Mesenchymal stem cell (in vitro differentiated cells and primary cell): ENCODE measurements at regions not wholly inside any gene's neighbourhood (a gene's known extent, or its start where the extent isn't known, plus 50 kb on each side); places are given as distances from the start of the nearest gene placed in this dataset.

Source experiments
- DNase-seq: peaks from one replicate; pipeline ENCODE4 v3.0.0-alpha.2; 2013
- H2AFZ ChIP-seq: one replicate; pipeline ENCODE4 v1.6.1; 2013; ENCODE audit warnings: low read depth, mild to moderate bottlenecking, control low read depth, inconsistent platforms, low read length, moderate library complexity
- H2AK5ac ChIP-seq: 2 replicates; pipeline ENCODE4 v1.6.1; 2013; ENCODE audit warnings: low read length, moderate library complexity, mild to moderate bottlenecking, inconsistent platforms; ENCODE audit not compliant: severe bottlenecking
- H2BK120ac ChIP-seq: one replicate; pipeline ENCODE4 v1.6.1; 2013; ENCODE audit warnings: low read depth, mild to moderate bottlenecking, inconsistent platforms, low read length, moderate library complexity
- H2BK12ac ChIP-seq, 2 experiments: one replicate each; pipeline ENCODE4 v1.6.1; 2013; ENCODE audit warnings: inconsistent platforms in 2 of 2, low read length in 2 of 2, mild to moderate bottlenecking in 2 of 2, moderate library complexity in 2 of 2, control low read depth in 1 of 2
- H2BK15ac ChIP-seq: one replicate; pipeline ENCODE4 v1.6.1; 2013; ENCODE audit warnings: mild to moderate bottlenecking, low read depth, inconsistent platforms; ENCODE audit not compliant: poor library complexity, severe bottlenecking
- H2BK5ac ChIP-seq: 2 replicates; pipeline ENCODE4 v1.6.1; 2013; ENCODE audit warnings: low read depth, mild to moderate bottlenecking, low read length, control low read depth, inconsistent platforms; ENCODE audit not compliant: poor library complexity, severe bottlenecking
- H3K14ac ChIP-seq, 2 experiments: one replicate each; pipeline ENCODE4 v1.6.1; 2013; ENCODE audit warnings: inconsistent platforms in 2 of 2, low read length in 2 of 2, control low read depth in 1 of 2, mild to moderate bottlenecking in 1 of 2, moderate library complexity in 1 of 2
- H3K18ac ChIP-seq, 2 experiments: one replicate each; pipeline ENCODE4 v1.6.1; 2013; ENCODE audit warnings: inconsistent platforms in 2 of 2, low read length in 2 of 2, control low read depth in 1 of 2, low read depth in 1 of 2, mild to moderate bottlenecking in 1 of 2
- H3K23ac ChIP-seq, 2 experiments: one replicate each; pipeline ENCODE4 v1.6.1; 2013; ENCODE audit warnings: inconsistent platforms in 2 of 2, low read length in 2 of 2, mild to moderate bottlenecking in 2 of 2, moderate library complexity in 2 of 2, control low read depth in 1 of 2
- H3K27ac ChIP-seq: 2 replicates; pipeline ENCODE4 v1.5.1; 2013; ENCODE audit warnings: mild to moderate bottlenecking, moderate library complexity, low read length, control low read depth, inconsistent platforms; ENCODE audit not compliant: poor library complexity, severe bottlenecking
- H3K27me3 ChIP-seq, 2 experiments: 2 replicates each; pipeline versions ENCODE4 v1.6.1 to v1.7.0; 2013; ENCODE audit warnings: low read length in 2 of 2, mild to moderate bottlenecking in 2 of 2, moderate library complexity in 2 of 2, control low read depth in 1 of 2, inconsistent platforms in 1 of 2; ENCODE audit not compliant: control insufficient read depth in 1 of 2, insufficient read depth in 1 of 2
- H3K36me3 ChIP-seq, 2 experiments: 2 replicates each; pipeline versions ENCODE4 v1.6.1 to v1.7.0; 2013; ENCODE audit warnings: low read length in 2 of 2, control low read depth in 1 of 2, inconsistent platforms in 1 of 2, low read depth in 1 of 2, mild to moderate bottlenecking in 1 of 2; ENCODE audit not compliant: insufficient read depth in 2 of 2, control insufficient read depth in 1 of 2
- H3K4ac ChIP-seq, 2 experiments: one replicate each; pipeline ENCODE4 v1.6.1; 2013; ENCODE audit warnings: inconsistent platforms in 2 of 2, low read length in 2 of 2, mild to moderate bottlenecking in 2 of 2, moderate library complexity in 2 of 2, control low read depth in 1 of 2, low read depth in 1 of 2
- H3K4me1 ChIP-seq: 2 replicates; pipeline ENCODE4 v1.6.1; 2013; ENCODE audit warnings: low read depth, low read length, control low read depth; ENCODE audit not compliant: control insufficient read depth, insufficient read depth
- H3K4me2 ChIP-seq: 2 replicates; pipeline ENCODE4 v1.6.1; 2013; ENCODE audit warnings: low read length, mild to moderate bottlenecking, inconsistent platforms; ENCODE audit not compliant: poor library complexity, severe bottlenecking
- H3K4me3 ChIP-seq, 2 experiments: 2 replicates each; pipeline versions ENCODE4 v1.5.1 to v1.7.0; 2013; ENCODE audit warnings: low read length in 2 of 2, mild to moderate bottlenecking in 2 of 2, control low read depth in 1 of 2, low read depth in 1 of 2; ENCODE audit not compliant: insufficient read depth in 1 of 2
- H3K79me1 ChIP-seq: replicated peaks from 2 replicates; pipeline ENCODE4 v1.6.1; 2013; ENCODE audit warnings: mild to moderate bottlenecking, control low read depth, low read length, inconsistent platforms; ENCODE audit not compliant: poor library complexity, severe bottlenecking
- H3K9ac ChIP-seq: 2 replicates; pipeline ENCODE4 v1.7.0; 2013; ENCODE audit warnings: mild to moderate bottlenecking, low read length, moderate library complexity
- H3K9me3 ChIP-seq: 2 replicates; pipeline ENCODE4 v1.7.0; 2013; ENCODE audit warnings: mild to moderate bottlenecking, low read length; ENCODE audit not compliant: control insufficient read depth
- H4K8ac ChIP-seq: one replicate; pipeline ENCODE4 v1.6.1; 2013; ENCODE audit warnings: inconsistent platforms, mild to moderate bottlenecking, low read length, moderate library complexity
- H4K91ac ChIP-seq: one replicate; pipeline ENCODE4 v1.6.1; 2013; ENCODE audit warnings: mild to moderate bottlenecking, low read length, inconsistent platforms
- WGBS: methylation state at CpG from one replicate; pipeline ENCODE4 v1.1.7; 2013; ENCODE audit warnings: mixed read lengths; 5-methylcytosine and 5-hydroxymethylcytosine counted together

- Histone ChIP-seq H3K4me3 (no peak overlapping the region), H2BK12ac (no peak overlapping the region), H2BK15ac (no peak overlapping the region), H3K36me3 (no peaks in the 10 kb centered on the region), H3K27me3 (no peaks in the 10 kb centered on the region), H2BK5ac (no peak overlapping the region), H3K4me1 (no peaks in the 10 kb centered on the region), H4K91ac (no peak overlapping the region), H3K9me3 (no peaks in the 10 kb centered on the region), H2BK120ac (no peak overlapping the region), H3K4me2 (no peak overlapping the region), H3K27ac (no peak overlapping the region), H3K23ac (no peak overlapping the region), H2AFZ (no peak overlapping the region), H4K8ac (no peak overlapping the region), H3K4ac (no peak overlapping the region), H2AK5ac (no peak overlapping the region), H3K9ac (no peak overlapping the region), H3K14ac (no peak overlapping the region), H3K79me1 (no peaks in the 10 kb centered on the region), H3K18ac (no peak overlapping the region)
- 63% methylated on average over 2 of the region's 3 CpGs for WGBS
- DNase-seq: no peak
Observed at GRCh38 chr5:161030229-161030628, 178.2 kb upstream of the ATP10B start.

GRCh38 chr5:161027763-161028162 is 175.8 kb upstream of the ATP10B start:
- Histone ChIP-seq H3K79me1 (no peaks in the 10 kb centered on the region), H2BK5ac (no peak overlapping the region), H3K14ac (no peak overlapping the region), H4K8ac (no peak overlapping the region), H3K4me3 (no peak overlapping the region), H2BK120ac (no peak overlapping the region), H2AFZ (no peak overlapping the region), H3K23ac (no peak overlapping the region), H3K27me3 (no peaks in the 10 kb centered on the region), H3K18ac (no peak overlapping the region), H3K4me2 (no peak overlapping the region), H3K4ac (no peak overlapping the region), H3K27ac (no peak overlapping the region), H4K91ac (no peak overlapping the region), H2AK5ac (no peak overlapping the region), H2BK15ac (no peak overlapping the region), H3K9ac (no peak overlapping the region), H3K4me1 (no peaks in the 10 kb centered on the region), H3K9me3 (no peaks in the 10 kb centered on the region), H3K36me3 (no peaks in the 10 kb centered on the region), H2BK12ac (no peak overlapping the region)
- DNase-seq: no peak

GRCh38 chr5:161023551-161023950 is 171.5 kb upstream of the ATP10B start:
- H2BK5ac ChIP-seq: no peak overlapping the region
- H3K36me3 ChIP-seq: no peaks in the 10 kb centered on the region
- no peak overlapping the region for H3K4me3 ChIP-seq
- H3K27me3 ChIP-seq: no peaks in the 10 kb centered on the region
- H2BK12ac ChIP-seq: no peak overlapping the region
- DNase-seq: no peak
- H3K9ac ChIP-seq: no peak overlapping the region
- no peak overlapping the region for H3K18ac ChIP-seq
- H3K4me1 ChIP-seq: no peaks in the 10 kb centered on the region
- no peak overlapping the region for H3K27ac ChIP-seq
- no peak overlapping the region for H3K14ac ChIP-seq
- no peak overlapping the region for H4K8ac ChIP-seq
- H3K4me2 ChIP-seq: no peak overlapping the region
- H2BK120ac ChIP-seq: no peak overlapping the region
- 69% methylated on average over 4 of the region's 4 CpGs for WGBS
- H4K91ac ChIP-seq: no peak overlapping the region
- H3K4ac ChIP-seq: no peak overlapping the region
- no peak overlapping the region for H3K23ac ChIP-seq
- H2BK15ac ChIP-seq: no peak overlapping the region
- H3K9me3 ChIP-seq: no peaks in the 10 kb centered on the region
- H3K79me1 ChIP-seq: no peaks in the 10 kb centered on the region
- H2AFZ ChIP-seq: no peak overlapping the region
- no peak overlapping the region for H2AK5ac ChIP-seq

- no peak for DNase-seq
- H2BK120ac ChIP-seq: no peak overlapping the region
- no peak overlapping the region for H3K9ac ChIP-seq
- H3K4me2 ChIP-seq: no peak overlapping the region
- 100% methylated on average over 1 of the region's 2 CpGs for WGBS
- no peak overlapping the region for H4K91ac ChIP-seq
- H3K14ac ChIP-seq: no peak overlapping the region
- H3K18ac ChIP-seq: no peak overlapping the region
- H4K8ac ChIP-seq: no peak overlapping the region
- no peak overlapping the region for H3K4ac ChIP-seq
- no peak overlapping the region for H2AK5ac ChIP-seq
- H3K9me3 ChIP-seq: peaks cover 2% of the 10 kb centered on the region
- H3K4me3 ChIP-seq: no peak overlapping the region
- no peaks in the 10 kb centered on the region for H3K4me1 ChIP-seq
- H3K79me1 ChIP-seq: no peaks in the 10 kb centered on the region
- H2AFZ ChIP-seq: no peak overlapping the region
- H3K23ac ChIP-seq: no peak overlapping the region
- H3K27ac ChIP-seq: no peak overlapping the region
- H3K27me3 ChIP-seq: no peaks in the 10 kb centered on the region
- no peak overlapping the region for H2BK12ac ChIP-seq
- no peak overlapping the region for H2BK5ac ChIP-seq
- H2BK15ac ChIP-seq: no peak overlapping the region
- no peaks in the 10 kb centered on the region for H3K36me3 ChIP-seq
Observed at GRCh38 chr5:161022151-161022550, 170.1 kb upstream of the ATP10B start.
